ENCODE measurements at regions not wholly inside any gene's neighbourhood (a gene's known extent, or its start where the extent isn't known, plus 50 kb on each side); places are given as distances from the start of the nearest gene placed in this dataset.

- DNase-seq (ENCODE audit: low read depth, low spot score): no peak
- CTCF ChIA-PET: no interaction called here
- in situ Hi-C loops (cut with MboI): no loop called here
Measured at GRCh38 chr1:184289825-184290550, 96.8 kb upstream of the C1orf21 start.

More at GRCh38 chr1:184289825-184290550, 96.8 kb upstream of the C1orf21 start:
- BruUV-seq (replicated peaks): no TSS peak
- Histone ChIP-seq H3K4me1 (ENCODE audit: control insufficient read depth, insufficient read depth, low read length) (no peaks in the 10 kb centered on the region), H3K4me2 (ENCODE audit: control insufficient read depth, insufficient read depth) (no peak overlapping the region), H3K4me3 (no peak overlapping the region), H3K27ac (ENCODE audit: control insufficient read depth, insufficient read depth) (no peak overlapping the region), H3K9me3 (replicated peaks; ENCODE audit: control insufficient read depth, insufficient read depth, low read length) (peaks cover 8% of the 10 kb centered on the region; the same call in 2 of the 3 replicates), H2AFZ (ENCODE audit: control insufficient read depth, low read depth, low read length) (no peak overlapping the region), H4K20me1 (ENCODE audit: control insufficient read depth, insufficient read depth) (no peaks in the 10 kb centered on the region), H3K9ac (ENCODE audit: control insufficient read depth, insufficient read depth, low read length) (no peak overlapping the region), H3K79me2 (ENCODE audit: control insufficient read depth, insufficient read depth, low read length) (no peaks in the 10 kb centered on the region), H3K27me3 (replicated peaks in 1 of 2; ENCODE audit: control insufficient read depth in 2 of 2, insufficient read depth in 2 of 2, low read length in 1 of 2) (no peaks in the 10 kb centered on the region), H3K36me3 (ENCODE audit: control insufficient read depth in 2 of 2, insufficient read depth in 2 of 2, low read length in 1 of 2) (no peaks in the 10 kb centered on the region)
- RAD21 ChIA-PET (ENCODE audit: unreplicated experiment): no interaction called here
- 24% methylated on average over 5 of the region's 5 CpGs for WGBS (ENCODE audit: insufficient coverage, insufficient replicate concordance, low lambda C conversion rate, missing lambda C conversion rate)
- intact Hi-C loops (cut with micrococcal nuclease; ENCODE audit: unreplicated experiment): no loop called here
- POLR2A ChIA-PET: no interaction called here
- TF ChIP-seq, protein P1, sequence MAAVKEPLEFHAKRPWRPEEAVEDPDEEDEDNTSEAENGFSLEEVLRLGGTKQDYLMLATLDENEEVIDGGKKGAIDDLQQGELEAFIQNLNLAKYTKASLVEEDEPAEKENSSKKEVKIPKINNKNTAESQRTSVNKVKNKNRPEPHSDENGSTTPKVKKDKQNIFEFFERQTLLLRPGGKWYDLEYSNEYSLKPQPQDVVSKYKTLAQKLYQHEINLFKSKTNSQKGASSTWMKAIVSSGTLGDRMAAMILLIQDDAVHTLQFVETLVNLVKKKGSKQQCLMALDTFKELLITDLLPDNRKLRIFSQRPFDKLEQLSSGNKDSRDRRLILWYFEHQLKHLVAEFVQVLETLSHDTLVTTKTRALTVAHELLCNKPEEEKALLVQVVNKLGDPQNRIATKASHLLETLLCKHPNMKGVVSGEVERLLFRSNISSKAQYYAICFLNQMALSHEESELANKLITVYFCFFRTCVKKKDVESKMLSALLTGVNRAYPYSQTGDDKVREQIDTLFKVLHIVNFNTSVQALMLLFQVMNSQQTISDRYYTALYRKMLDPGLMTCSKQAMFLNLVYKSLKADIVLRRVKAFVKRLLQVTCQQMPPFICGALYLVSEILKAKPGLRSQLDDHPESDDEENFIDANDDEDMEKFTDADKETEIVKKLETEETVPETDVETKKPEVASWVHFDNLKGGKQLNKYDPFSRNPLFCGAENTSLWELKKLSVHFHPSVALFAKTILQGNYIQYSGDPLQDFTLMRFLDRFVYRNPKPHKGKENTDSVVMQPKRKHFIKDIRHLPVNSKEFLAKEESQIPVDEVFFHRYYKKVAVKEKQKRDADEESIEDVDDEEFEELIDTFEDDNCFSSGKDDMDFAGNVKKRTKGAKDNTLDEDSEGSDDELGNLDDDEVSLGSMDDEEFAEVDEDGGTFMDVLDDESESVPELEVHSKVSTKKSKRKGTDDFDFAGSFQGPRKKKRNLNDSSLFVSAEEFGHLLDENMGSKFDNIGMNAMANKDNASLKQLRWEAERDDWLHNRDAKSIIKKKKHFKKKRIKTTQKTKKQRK (IDR thresholded peaks at IDR 0.05; ENCODE audit: low read depth, low read length): peak; percentile 59
- no peak for TF ChIP-seq DPF2 (IDR thresholded peaks at IDR 0.05)
- TF ChIP-seq NFIC (IDR thresholded peaks at IDR 0.05; ENCODE audit: low read depth, low read length): no peak
- SMC1A ChIA-PET (ENCODE audit: uncharacterized antibody, unreplicated experiment): no interaction called here
- ATAC-seq (no peak), FAIRE-seq (no peak)

Measured in GM12878 (cell line).